Heart right ventricle (tissue), 16 donors: ENCODE measurements at regions not wholly inside any gene's neighbourhood (a gene's known extent, or its start where the extent isn't known, plus 50 kb on each side); places are given as distances from the start of the nearest gene placed in this dataset.

Experiments used
- ATAC-seq, 8 donors: fragments of 200-7000 bp; cut with Tn5 transposase; one replicate each; pipeline ENCODE4 v1.9.1; 2020; ENCODE audit warnings: mild to moderate bottlenecking in 8 of 8, moderate library complexity in 8 of 8, moderate number of reproducible peaks in 1 of 8
- DNase-seq, 2 donors: peaks; one replicate each; pipeline ENCODE4 v3.0.0-alpha.2; 2020
- H3K27ac ChIP-seq, 10 donors: fragments of 200-600 bp; sonication (generic) in 2 of 10; one replicate each; pipeline versions ENCODE4 v1.5.0 to v1.8.0; 2020 to 2022; ENCODE audit warnings: mild to moderate bottlenecking in 3 of 10
- H3K27me3 ChIP-seq, 7 donors: fragments of 200-600 bp; one replicate each; pipeline ENCODE4 v1.8.0; 2021 to 2022; ENCODE audit warnings: mild to moderate bottlenecking in 2 of 7
- H3K36me3 ChIP-seq, 9 donors: fragments of 200-600 bp; sonication (generic) in 1 of 9; one replicate each; pipeline versions ENCODE4 v1.5.0 to v1.8.0; 2020 to 2022; ENCODE audit warnings: mild to moderate bottlenecking in 2 of 9
- H3K4me1 ChIP-seq, 9 donors: fragments of 200-600 bp; sonication (generic) in 1 of 9; one replicate each; pipeline versions ENCODE4 v1.5.0 to v1.8.0; 2020 to 2022; ENCODE audit warnings: mild to moderate bottlenecking in 4 of 9
- H3K4me3 ChIP-seq, 10 donors: fragments of 200-600 bp; sonication (generic) in 2 of 10; one replicate each; pipeline versions ENCODE4 v1.5.0 to v1.8.0; 2020 to 2022; ENCODE audit warnings: mild to moderate bottlenecking in 7 of 10, moderate library complexity in 2 of 10
- H3K9me3 ChIP-seq, 11 donors: fragments of 200-600 bp in 10 of 11; sonication (generic) in 2 of 11; one replicate each; pipeline versions ENCODE4 v1.5.0 to v1.8.0; 2013 to 2022; ENCODE audit warnings: mild to moderate bottlenecking in 2 of 11, control low read depth in 1 of 11, moderate library complexity in 1 of 11
- CTCF ChIP-seq, 9 donors: fragments of 200-600 bp; sonication (generic) in 2 of 9; IDR thresholded peaks; one replicate each; pipeline versions ENCODE4 v1.5.0 to v1.8.0; 2021 to 2022; ENCODE audit warnings: antibody characterized with exemption in 9 of 9, mild to moderate bottlenecking in 5 of 9, moderate library complexity in 1 of 9
- WGBS, 2 donors: extraction: QIAGEN DNeasy Blood & Tissue Kit; methylation state at CpG; one replicate each; pipeline ENCODE4 v1.1.7; 2013; ENCODE audit warnings: inconsistent platforms in 1 of 2; 5-methylcytosine and 5-hydroxymethylcytosine counted together
- intact Hi-C, 10 donors: fragments of 100-400 bp; cut with DNase I; formaldehyde crosslinking; loops; one replicate each; pipeline versions ENCODE4 v1.11.1 to v1.14.2; 2022
- donor health status: Arrhythmogenic right ventricular cardiomyopathy.
- donor health status: ischemic (EF 13 %, LVEDD 7.1; RV severe dilation, severe dysfunction).
- donor health status: healthy with polysubstance abuse.
- donor health status: DM: no; HTN: yes; CAD: no.
- donor health status: DM: no; HTN: no; CAD: no.
- donor health status: ischemic (EF 25% LVEDD 6.9; RV normal size, moderate dysfunction).
- donor health status: ischemic (EF 25% LVEDD 5.7; RV mildly dilated, moderate dysfunction).
- donor health status: healthy.
- donor health status: DM: yes; HTN: yes; CAD: no.
- donor health status: Ischemic cardiomyopathy.
- donor health status: ischemic (EF 35%, LVEDD 5.7; RV mildly dilated, moderate dysfunction).
- donor health status: nonischemic (EF 11% LVEDD 7.7; RV severe dilation, severe dysfunction).
- donor health status: DM: yes; HTN: yes; CAD: no.
- donor health status: PGD.
- donor health status: ischemic (EF 29% LVEDD 5.4; RV normal size, mild dysfunction).
- donor health status: nonischemic (EF 23%, LVEDD 6.1; RV moderate dilation, normal function).

- Histone ChIP-seq H3K27ac (no peak overlapping the region), H3K27me3 (no peaks in the 10 kb centered on the region), H3K4me1 (peaks cover 0 to 34% (median 22%) of the 10 kb centered on the region in 9 donors), H3K36me3 (no peaks in the 10 kb centered on the region), H3K9me3 (peaks cover 0 to 19% (median 5%) of the 10 kb centered on the region in 11 donors), H3K4me3 (no peak overlapping the region)
- no peak for ATAC-seq
- TF ChIP-seq CTCF (IDR thresholded peaks at IDR 0.05): no peak
- intact Hi-C loops: no loop called here
- no peak for DNase-seq
- WGBS, 2 donors: 85 to 92% methylated on average over 3 of the region's 3 CpGs
Measured at GRCh38 chr15:66924889-66925288, 140.5 kb upstream of the SMAD3 start.

DNA sequence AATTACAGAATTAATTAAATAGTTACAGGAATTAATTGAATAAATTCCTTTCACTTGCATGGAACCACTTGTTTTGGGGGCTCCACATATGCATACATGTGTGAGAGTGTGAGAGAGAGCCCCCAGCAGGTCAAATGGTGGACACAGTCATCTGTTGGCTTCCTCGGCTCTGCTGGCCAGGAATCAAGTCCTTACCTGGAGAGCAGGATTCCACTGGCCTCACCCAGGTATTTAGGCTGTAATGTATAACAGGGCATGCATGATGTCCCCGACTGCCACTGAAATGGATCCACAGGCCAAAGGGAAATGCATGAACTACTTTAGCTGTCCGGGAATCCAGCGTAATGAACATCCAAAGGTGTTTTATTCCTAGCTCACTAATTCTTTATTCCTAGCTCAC lies 139.7 kb upstream of the SMAD3 start:
- ATAC-seq (no peak), DNase-seq (no peak)
- H3K4me1 ChIP-seq: peaks cover 0 to 36% (median 22%) of the 10 kb centered on the region in 9 donors
- no peak for TF ChIP-seq CTCF (IDR thresholded peaks at IDR 0.05)
- H3K9me3 ChIP-seq: peaks cover 0 to 19% (median 5%) of the 10 kb centered on the region in 11 donors
- no peak overlapping the region for H3K4me3 ChIP-seq
- H3K27me3 ChIP-seq: no peaks in the 10 kb centered on the region
- H3K36me3 ChIP-seq: no peaks in the 10 kb centered on the region
- 97 to 98% methylated on average over 4 of the region's 4 CpGs for WGBS, 2 donors
- H3K27ac ChIP-seq: no peak overlapping the region
- intact Hi-C loops: no loop called here

DNA sequence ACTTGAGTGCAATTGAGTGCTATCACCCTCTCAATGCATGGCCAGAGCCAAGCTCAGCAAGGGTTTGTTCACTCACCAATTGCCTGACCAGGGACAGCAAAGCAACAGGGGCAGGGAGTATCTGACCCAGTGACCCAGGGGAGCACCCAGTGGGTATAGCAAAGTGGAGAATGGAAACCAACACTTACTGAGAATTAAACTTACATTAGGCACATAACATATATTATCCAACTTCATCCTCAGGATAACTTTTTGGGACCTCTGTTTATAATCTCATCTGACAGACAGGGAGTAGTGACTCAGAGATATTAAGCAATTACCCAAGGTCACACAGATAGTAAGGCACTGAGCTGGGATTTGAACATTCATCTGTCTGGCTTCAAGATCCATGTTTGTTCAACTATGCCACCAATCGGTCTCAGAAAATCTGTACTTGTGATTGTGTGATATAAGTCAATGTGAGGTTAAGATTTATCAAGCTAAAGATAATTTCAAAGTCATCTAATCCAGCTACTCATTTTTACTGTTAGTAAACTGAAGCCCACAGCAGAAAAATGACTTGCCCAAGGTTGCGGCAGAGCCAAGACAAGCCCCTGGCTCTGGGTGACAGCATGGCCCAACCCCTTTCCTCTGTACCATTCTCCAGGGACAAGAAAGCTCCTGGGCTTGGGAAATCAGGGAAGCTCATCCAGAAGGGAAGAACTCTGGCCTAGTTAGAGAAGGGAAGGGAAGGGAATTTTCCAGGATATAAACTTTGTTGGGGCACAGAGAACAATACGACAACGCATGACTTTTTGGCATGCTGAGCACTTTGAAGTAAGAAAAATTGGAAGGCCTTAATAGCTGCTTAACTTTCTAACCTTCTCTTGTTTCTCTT lies 138.0 kb upstream of the SMAD3 start:
- H3K27me3 ChIP-seq: no peaks in the 10 kb centered on the region
- no peak for TF ChIP-seq CTCF (IDR thresholded peaks at IDR 0.05)
- peaks cover 0 to 15% (median 5%) of the 10 kb centered on the region in 11 donors for H3K9me3 ChIP-seq
- 37 to 48% methylated on average over 4 of the region's 4 CpGs for WGBS, 2 donors
- intact Hi-C loops: no loop called here
- H3K36me3 ChIP-seq: no peaks in the 10 kb centered on the region
- peaks cover 5 to 51% (median 34%) of the 10 kb centered on the region in 9 donors for H3K4me1 ChIP-seq
- ATAC-seq (peak; percentile 32 to 82 (median 58)), DNase-seq (no peak)
- no peak overlapping the region for H3K4me3 ChIP-seq
- peak overlapping the region in 7 of 10 donors; percentile 21 to 62 (median 52) for H3K27ac ChIP-seq

DNA sequence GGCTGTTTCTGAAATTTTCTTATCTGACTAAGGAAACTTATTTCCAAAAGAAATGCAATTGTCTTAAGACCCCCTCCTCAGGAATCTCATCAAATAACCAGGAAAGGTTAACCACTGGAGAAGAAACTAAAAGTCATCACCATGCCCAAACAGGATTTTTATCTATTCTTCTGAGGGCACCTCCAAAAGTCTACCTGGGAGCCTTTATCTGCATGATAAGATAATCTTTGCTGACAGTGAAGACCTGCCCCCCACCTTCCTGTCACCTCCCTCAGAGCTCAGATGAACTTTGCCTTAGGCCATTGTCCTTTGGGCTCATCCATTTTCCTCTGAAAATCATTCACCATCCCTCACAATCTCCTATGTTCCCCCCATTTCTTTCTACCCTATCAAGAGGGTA lies 137.3 kb upstream of the SMAD3 start:
- DNase-seq (no peak), ATAC-seq (no peak)
- Histone ChIP-seq H3K4me1 (peaks cover 5 to 52% (median 34%) of the 10 kb centered on the region in 9 donors), H3K9me3 (peaks cover 0 to 8% (median 0%) of the 10 kb centered on the region in 11 donors), H3K27me3 (no peaks in the 10 kb centered on the region), H3K27ac (peak overlapping the region in 8 of 10 donors; percentile 2 to 62 (median 48)), H3K4me3 (no peak overlapping the region), H3K36me3 (no peaks in the 10 kb centered on the region)
- intact Hi-C loops: no loop called here
- no peak for TF ChIP-seq CTCF (IDR thresholded peaks at IDR 0.05)
